ENCODE measurements at regions not wholly inside any gene's neighbourhood (a gene's known extent, or its start where the extent isn't known, plus 50 kb on each side); places are given as distances from the start of the nearest gene placed in this dataset.

- DNase-seq (ENCODE audit: low read depth in 1 of 2, low spot score in 2 of 2) (no peak), FAIRE-seq (no peak)
- Histone ChIP-seq H3K4ac (replicated peaks; ENCODE audit: insufficient read length, low read depth, low read length) (no peak overlapping the region), H2AFZ (ENCODE audit: low read length) (no peak overlapping the region), H3K18ac (ENCODE audit: extremely low read depth, low read length) (no peak overlapping the region), H2BK120ac (replicated peaks; ENCODE audit: low read depth, low read length) (no peak overlapping the region), H4K91ac (replicated peaks; ENCODE audit: insufficient read length, low read length) (no peak overlapping the region), H2AK5ac (ENCODE audit: low read depth, low read length) (no peak overlapping the region), H3K23me2 (ENCODE audit: low read depth, low read length) (no peaks in the 10 kb centered on the region), H3K4me2 (ENCODE audit: insufficient read depth in 1 of 2, low read depth in 2 of 2, low read length in 2 of 2) (no peak overlapping the region), H3K79me1 (ENCODE audit: low read depth, low read length) (no peaks in the 10 kb centered on the region), H2BK12ac (ENCODE audit: low read depth, low read length) (no peak overlapping the region), H4K8ac (ENCODE audit: extremely low read depth, insufficient read depth, low read length) (no peak overlapping the region), H4K5ac (ENCODE audit: insufficient read length, low read depth, low read length) (no peak overlapping the region), H3K9ac (replicated peaks in 1 of 4; ENCODE audit: extremely low read depth in 1 of 4, low read depth in 3 of 4, low read length in 3 of 4) (no peak overlapping the region), H4K20me1 (replicated peaks in 1 of 2; ENCODE audit: control insufficient read depth in 1 of 2, insufficient read depth in 2 of 2, low read length in 2 of 2) (no peaks in the 10 kb centered on the region), H3K4me1 (replicated peaks in 1 of 4; ENCODE audit: control insufficient read depth in 3 of 4, insufficient read depth in 4 of 4, low read length in 3 of 4) (peaks cover 0 to 4% (median 0%) of the 10 kb centered on the region in 4 experiments; a peak in 1 of 7 replicates), H3K56ac (replicated peaks; ENCODE audit: insufficient read length, low read depth, low read length) (no peak overlapping the region), H3K23ac (ENCODE audit: insufficient read length) (no peak overlapping the region), H3K27ac (ENCODE audit: low read depth, low read length) (no peak overlapping the region), H3K14ac (ENCODE audit: insufficient read length) (no peak overlapping the region), H3K79me2 (ENCODE audit: control insufficient read depth in 1 of 2, insufficient read depth in 2 of 2, low read length in 2 of 2) (no peaks in the 10 kb centered on the region), H2BK5ac (ENCODE audit: low read depth, low read length) (no peak overlapping the region), H3K27me3 (replicated peaks in 1 of 4; ENCODE audit: control insufficient read depth in 3 of 4, extremely low read depth in 1 of 4, insufficient read depth in 3 of 4, low read length in 3 of 4) (no peaks in the 10 kb centered on the region), H3K36me3 (ENCODE audit: control insufficient read depth in 2 of 4, insufficient read depth in 4 of 4, low read length in 3 of 4) (no peaks in the 10 kb centered on the region), H2BK20ac (ENCODE audit: low read length) (no peak overlapping the region), H3K4me3 (ENCODE audit: extremely low read depth in 1 of 4, insufficient read depth in 2 of 4, low read depth in 3 of 4, low read length in 4 of 4) (no peak overlapping the region), H2BK15ac (ENCODE audit: low read length) (no peak overlapping the region), H3K9me3 (ENCODE audit: insufficient read depth in 2 of 2, low read depth in 1 of 2, low read length in 1 of 2) (no peaks in the 10 kb centered on the region)
- ChIA-PET CTCF (ENCODE audit: partially characterized antibody) (interaction anchor here (1.2 to 2.7 kb wide), 4 partner anchors 8 to 226 kb away, joined by 3 to 17 read pairs (median 4); no protein-coding TSS in a partner anchor), POLR2A (ENCODE audit: partially characterized antibody) (no interaction called here)
- 94% methylated on average over 1 of the region's 1 CpG; no CpG with 5 or more reads in 1 of the 2 experiments for WGBS, 2 experiments (ENCODE audit: extremely low coverage in 1 of 2, insufficient coverage in 1 of 2, insufficient read length in 1 of 2, insufficient replicate concordance in 2 of 2, low coverage in 1 of 2, low lambda C conversion rate in 2 of 2, missing lambda C conversion rate in 1 of 2)
- peak in 1 of 2 experiments; percentile 19; a peak in 2 of 4 replicates for TF ChIP-seq RAD21 (IDR thresholded peaks at IDR 0.05 in 1 of 2, conservative IDR thresholded peaks at IDR 0.05 in 1 of 2; ENCODE audit: low read depth in 2 of 2, low read length in 2 of 2)
- TF ChIP-seq HDAC6 (IDR thresholded peaks at IDR 0.05; ENCODE audit: low read depth, low read length), result no peak
- TF ChIP-seq RBBP5 (IDR thresholded peaks at IDR 0.05; ENCODE audit: borderline replicate concordance, low read depth, low read length), result no peak
- no peak for TF ChIP-seq GTF2F1 (IDR thresholded peaks at IDR 0.05; ENCODE audit: borderline replicate concordance, low read depth, low read length)
These were observed 138.0 kb downstream of the PDGFRA start for GRCh38 chr4:54367059-54367458.
